Neural cell (in vitro differentiated cells): ENCODE measurements at regions not wholly inside any gene's neighbourhood (a gene's known extent, or its start where the extent isn't known, plus 50 kb on each side); places are given as distances from the start of the nearest gene placed in this dataset.

Source experiments
- H2AFZ ChIP-seq: fragments of 200-600, 300-800 bp; sonication (generic), shearing (Covaris generic); 2 replicates; pipeline ENCODE4 v1.6.0; 2014; ENCODE audit warnings: low read depth, mild to moderate bottlenecking, antibody characterized with exemption, low read length, moderate library complexity
- H3F3A ChIP-seq: fragments of 200-600 bp; shearing (Covaris generic); 2 replicates; pipeline ENCODE4 v1.6.1; 2016; ENCODE audit warnings: mild to moderate bottlenecking, moderate library complexity, mixed read lengths, antibody characterized with exemption, low read length; ENCODE audit not compliant: insufficient read depth, poor library complexity, severe bottlenecking
- H3K27ac ChIP-seq: fragments of 200-600, 300-800 bp; sonication (generic), shearing (Covaris generic); 2 replicates; pipeline ENCODE4 v1.5.1; 2014; ENCODE audit warnings: mild to moderate bottlenecking, low read length, moderate library complexity
- H3K27me3 ChIP-seq: fragments of 300-800, 200-600 bp; sonication (generic), shearing (Covaris generic); 2 replicates; pipeline ENCODE4 v1.6.0; 2014; ENCODE audit warnings: mild to moderate bottlenecking, low read depth, low read length, moderate library complexity; ENCODE audit not compliant: insufficient read depth
- H3K36me3 ChIP-seq: fragments of 300-800, 200-600 bp; sonication (generic), shearing (Covaris generic); 2 replicates; pipeline ENCODE4 v1.5.1; 2014; ENCODE audit warnings: mild to moderate bottlenecking, antibody characterized with exemption, low read length, moderate library complexity; ENCODE audit not compliant: insufficient read depth
- H3K4me2 ChIP-seq: fragments of 300-800, 200-600 bp; sonication (generic), shearing (Covaris generic); 2 replicates; pipeline ENCODE4 v1.6.0; 2014; ENCODE audit warnings: mild to moderate bottlenecking, low read length
- H3K4me3 ChIP-seq: fragments of 300-800, 200-600 bp; sonication (generic), shearing (Covaris generic); 2 replicates; pipeline ENCODE4 v1.5.1; 2014; ENCODE audit warnings: mild to moderate bottlenecking, low read length, moderate library complexity
- H3K79me2 ChIP-seq: fragments of 200-600 bp; shearing (Covaris generic); replicated peaks from 2 replicates; pipeline ENCODE4 v1.6.0; 2014; ENCODE audit warnings: mild to moderate bottlenecking, low read length, moderate library complexity; ENCODE audit not compliant: insufficient read depth
- H3K9ac ChIP-seq: fragments of 300-800, 200-600 bp; sonication (generic), shearing (Covaris generic); 2 replicates; pipeline ENCODE4 v1.6.1; 2016; ENCODE audit warnings: mild to moderate bottlenecking, low read length, mixed read lengths
- H3K9me2 ChIP-seq: fragments of 200-600 bp; shearing (Covaris generic); 2 replicates; pipeline ENCODE4 v1.6.1; 2016; ENCODE audit warnings: mild to moderate bottlenecking, low read length, mixed read lengths; ENCODE audit not compliant: insufficient read depth
- H3K9me3 ChIP-seq: fragments of 200-600, 300-800 bp; sonication (generic), shearing (Covaris generic); 2 replicates; pipeline ENCODE4 v1.6.1; 2016; ENCODE audit warnings: mild to moderate bottlenecking, mixed run types, low read length, moderate library complexity, mixed read lengths
- H4K20me1 ChIP-seq: fragments of 200-600 bp; shearing (Covaris generic); 2 replicates; pipeline ENCODE4 v1.6.1; 2016; ENCODE audit warnings: mild to moderate bottlenecking, mixed run types; ENCODE audit not compliant: insufficient read depth
- CTCF ChIP-seq: fragments of 450-650 bp; IDR thresholded peaks from 2 replicates; pipeline ENCODE4 v1.5.1; 2014; ENCODE audit warnings: antibody characterized with exemption, mild to moderate bottlenecking, moderate library complexity; ENCODE audit not compliant: poor library complexity, severe bottlenecking
- EP300 ChIP-seq: fragments of 450-650 bp; conservative IDR thresholded peaks from 2 replicates; pipeline ENCODE4 v1.6.1; 2014; ENCODE audit warnings: antibody characterized with exemption, mild to moderate bottlenecking, moderate library complexity; ENCODE audit not compliant: poor library complexity, severe bottlenecking
- EZH2 ChIP-seq: fragments of 200-600, 300-800 bp; shearing (Covaris generic), sonication (generic); IDR thresholded peaks from 2 replicates; pipeline ENCODE4 v1.6.1; 2014; ENCODE audit warnings: antibody characterized with exemption, low read length, borderline replicate concordance, mild to moderate bottlenecking; ENCODE audit not compliant: insufficient read depth, poor library complexity, severe bottlenecking
- MXI1 ChIP-seq: fragments of 450-650 bp; conservative IDR thresholded peaks from 2 replicates; pipeline ENCODE4 v1.6.1; 2014; ENCODE audit warnings: antibody characterized with exemption, mild to moderate bottlenecking; ENCODE audit not compliant: poor library complexity, severe bottlenecking
- POLR2AphosphoS5 ChIP-seq: IDR thresholded peaks from 2 replicates; pipeline ENCODE4 v1.6.1; 2012
- RAD21 ChIP-seq: fragments of 450-650 bp; conservative IDR thresholded peaks from 2 replicates; pipeline ENCODE4 v1.6.1; 2014; ENCODE audit warnings: antibody characterized with exemption, mild to moderate bottlenecking, moderate library complexity
- REST ChIP-seq: IDR thresholded peaks from 2 replicates; pipeline ENCODE4 v1.6.1; 2012; ENCODE audit warnings: borderline replicate concordance
- SMC3 ChIP-seq: fragments of 450-650 bp; conservative IDR thresholded peaks from 2 replicates; pipeline ENCODE4 v1.6.1; 2014; ENCODE audit warnings: antibody characterized with exemption, mild to moderate bottlenecking, moderate library complexity; ENCODE audit not compliant: poor library complexity
- TAF1 ChIP-seq: IDR thresholded peaks from 2 replicates; pipeline ENCODE4 v1.6.1; 2012; ENCODE audit warnings: low read depth

GRCh38 chr12:85654456-85654840 lies 181.8 kb downstream of the RASSF9 start:
- H3F3A ChIP-seq, result no peaks in the 10 kb centered on the region
- TF ChIP-seq MXI1 (no peak), RAD21 (no peak), CTCF (no peak), EP300 (no peak)
- no peak overlapping the region for H2AFZ ChIP-seq
- H3K4me3 ChIP-seq, result no peak overlapping the region
- no peaks in the 10 kb centered on the region for H3K36me3 ChIP-seq
- H3K9me3 ChIP-seq, result no peaks in the 10 kb centered on the region
- H3K27ac ChIP-seq, result no peak overlapping the region
- no peaks in the 10 kb centered on the region for H3K79me2 ChIP-seq
- no peaks in the 10 kb centered on the region for H3K9me2 ChIP-seq
- no peak overlapping the region for H3K9ac ChIP-seq
- no peaks in the 10 kb centered on the region for H4K20me1 ChIP-seq
- H3K27me3 ChIP-seq, result no peaks in the 10 kb centered on the region
- no peak overlapping the region for H3K4me2 ChIP-seq

- no peaks in the 10 kb centered on the region for H3K27me3 ChIP-seq
- H3K9me3 ChIP-seq, result no peaks in the 10 kb centered on the region
- no peaks in the 10 kb centered on the region for H3K79me2 ChIP-seq
- no peaks in the 10 kb centered on the region for H3F3A ChIP-seq
- H3K4me2 ChIP-seq, result no peak overlapping the region
- TF ChIP-seq EP300, result no peak
- TF ChIP-seq SMC3, result no peak
- TF ChIP-seq MXI1, result no peak
- no peak for TF ChIP-seq REST
- no peak for TF ChIP-seq RAD21
- no peaks in the 10 kb centered on the region for H3K36me3 ChIP-seq
- no peak overlapping the region for H2AFZ ChIP-seq
- H3K27ac ChIP-seq, result no peak overlapping the region
- no peak overlapping the region for H3K4me3 ChIP-seq
- H3K9me2 ChIP-seq, result no peaks in the 10 kb centered on the region
- no peaks in the 10 kb centered on the region for H4K20me1 ChIP-seq
- no peak overlapping the region for H3K9ac ChIP-seq
These were observed 179.6 kb downstream of the RASSF9 start for GRCh38 chr12:85656561-85656960.

GRCh38 chr12:85657251-85657650 lies 179.0 kb downstream of the RASSF9 start:
- no peaks in the 10 kb centered on the region for H3K9me2 ChIP-seq
- H3K36me3 ChIP-seq, result no peaks in the 10 kb centered on the region

More at GRCh38 chr12:85657251-85657650, 179.0 kb downstream of the RASSF9 start:
- Histone ChIP-seq H3F3A (no peaks in the 10 kb centered on the region), H3K9ac (no peak overlapping the region), H3K9me3 (no peaks in the 10 kb centered on the region), H3K4me3 (no peak overlapping the region), H2AFZ (no peak overlapping the region), H3K79me2 (no peaks in the 10 kb centered on the region), H3K27ac (no peak overlapping the region), H3K27me3 (no peaks in the 10 kb centered on the region), H3K4me2 (no peak overlapping the region), H4K20me1 (no peaks in the 10 kb centered on the region)
- no peak for TF ChIP-seq REST
- no peak for TF ChIP-seq POLR2AphosphoS5
- TF ChIP-seq MXI1, result no peak
- no peak for TF ChIP-seq EP300
- TF ChIP-seq TAF1, result no peak
- no peak for TF ChIP-seq CTCF
- TF ChIP-seq EZH2, result no peak
- TF ChIP-seq SMC3, result no peak
- no peak for TF ChIP-seq RAD21
